HepG2 (cell line): ENCODE measurements at regions not wholly inside any gene's neighbourhood (a gene's known extent, or its start where the extent isn't known, plus 50 kb on each side); places are given as distances from the start of the nearest gene placed in this dataset.

Experiments used
- CTCF ChIP-seq: sonication (generic); formaldehyde crosslinking; IDR thresholded peaks from 2 replicates; pipeline ENCODE4 v1.5.0; 2020; ENCODE audit warnings: mild to moderate bottlenecking, missing genetic modification reagents, moderate library complexity
- EP300 ChIP-seq, 3 experiments: sonication (generic) in 1 of 3; formaldehyde crosslinking in 1 of 3; IDR thresholded peaks; 2 replicates each; pipeline versions ENCODE4 v1.5.1 to v1.6.1; 2011 to 2020; ENCODE audit warnings: low read depth in 2 of 3, low read length in 2 of 3, borderline replicate concordance in 1 of 3, improper control_type of control experiment in 1 of 3, mild to moderate bottlenecking in 1 of 3, missing genetic modification reagents in 1 of 3, moderate library complexity in 1 of 3
- FOXP4 ChIP-seq: sonication (generic); formaldehyde crosslinking; IDR thresholded peaks from 2 replicates; pipeline ENCODE4 v1.4.0; 2020; ENCODE audit warnings: missing genetic modification reagents
- HNF1A ChIP-seq, 2 experiments: sonication (generic) in 1 of 2; formaldehyde crosslinking in 1 of 2; IDR thresholded peaks; 2 replicates each; pipeline versions ENCODE4 v1.4.0 to v1.6.1; 2016 to 2020; ENCODE audit warnings: borderline replicate concordance in 1 of 2, low read depth in 1 of 2, mild to moderate bottlenecking in 1 of 2, missing genetic modification reagents in 1 of 2
- REST ChIP-seq, 2 experiments: IDR thresholded peaks; 2 replicates each; pipeline ENCODE4 v1.6.1; 2011 to 2012; ENCODE audit warnings: low read length in 2 of 2, borderline replicate concordance in 1 of 2, low read depth in 1 of 2, mild to moderate bottlenecking in 1 of 2, moderate library complexity in 1 of 2
- RORA ChIP-seq: sonication (generic); formaldehyde crosslinking; IDR thresholded peaks from 2 replicates; pipeline ENCODE4 v1.5.0; 2020; ENCODE audit warnings: mild to moderate bottlenecking, missing genetic modification reagents, moderate library complexity
- SMC3 ChIP-seq: IDR thresholded peaks from 2 replicates; pipeline ENCODE4 v1.6.1; 2011; ENCODE audit warnings: low read length, improper control_type of control experiment
- USF2 ChIP-seq, 2 experiments: sonication (generic) in 1 of 2; formaldehyde crosslinking in 1 of 2; IDR thresholded peaks; 2 replicates each; pipeline versions ENCODE4 v1.5.1 to v1.6.1; 2011 to 2020; ENCODE audit warnings: borderline replicate concordance in 1 of 2, low read depth in 1 of 2, low read length in 1 of 2, mild to moderate bottlenecking in 1 of 2, missing genetic modification reagents in 1 of 2, moderate library complexity in 1 of 2
- ZBTB21 ChIP-seq: sonication (generic); formaldehyde crosslinking; IDR thresholded peaks from 2 replicates; pipeline ENCODE4 v1.4.0; 2020; ENCODE audit warnings: missing genetic modification reagents
- ZKSCAN8 ChIP-seq: IDR thresholded peaks from 2 replicates; pipeline ENCODE4 v1.6.1; 2016; ENCODE audit warnings: borderline replicate concordance, missing genetic modification reagents, missing compliant biosample characterization
- ZNF24 ChIP-seq: fragments of 450-650 bp; IDR thresholded peaks from 2 replicates; pipeline ENCODE4 v1.6.1; 2017; ENCODE audit warnings: antibody characterized with exemption, mild to moderate bottlenecking
- ZNF543 ChIP-seq: sonication (generic); formaldehyde crosslinking; IDR thresholded peaks from 2 replicates; pipeline ENCODE4 v1.4.0; 2020; ENCODE audit warnings: mild to moderate bottlenecking, missing genetic modification reagents
- ZNF629 ChIP-seq: sonication (generic); formaldehyde crosslinking; conservative IDR thresholded peaks from 2 replicates; pipeline ENCODE4 v1.5.0; 2020; ENCODE audit warnings: missing genetic modification reagents

GRCh38 chr2:96430394-96430988 is 74.7 kb downstream of the NEURL3 start:
- TF ChIP-seq USF2 (IDR thresholded peaks at IDR 0.05; ENCODE audit: low read depth, low read length) (no peak), USF2 (CRISPR knock-in tag; IDR thresholded peaks at IDR 0.05; ENCODE audit: borderline replicate concordance) (no peak), ZNF24 (no peak), RORA (CRISPR knock-in tag) (no peak), CTCF (CRISPR knock-in tag) (no peak), EP300 (IDR thresholded peaks at IDR 0.05; ENCODE audit: low read depth in 2 of 2, low read length in 2 of 2) (no peak), EP300 (CRISPR knock-in tag; IDR thresholded peaks at IDR 0.05; ENCODE audit: borderline replicate concordance) (no peak), FOXP4 (CRISPR knock-in tag) (no peak), REST (IDR thresholded peaks at IDR 0.05; ENCODE audit: borderline replicate concordance in 1 of 2, low read depth in 1 of 2, low read length in 2 of 2) (no peak), ZBTB21 (no peak), ZKSCAN8 (no peak), ZNF629 (no peak), HNF1A (IDR thresholded peaks at IDR 0.05; ENCODE audit: low read depth) (no peak), HNF1A (CRISPR knock-in tag; IDR thresholded peaks at IDR 0.05; ENCODE audit: borderline replicate concordance) (no peak), ZNF543 (CRISPR knock-in tag) (no peak), SMC3 (no peak)
